GM10266 (cell line): ENCODE measurements at regions not wholly inside any gene's neighbourhood (a gene's known extent, or its start where the extent isn't known, plus 50 kb on each side); places are given as distances from the start of the nearest gene placed in this dataset.

Experiments used
- DNase-seq: peaks from one replicate; pipeline ENCODE4 v3.0.0; 2012; ENCODE audit errors: extremely low spot score
- TF ChIP-seq, protein P1 (sequence below): IDR thresholded peaks from 2 replicates; pipeline ENCODE4 v1.5.1; 2012; ENCODE audit warnings: mild to moderate bottlenecking, low read depth; ENCODE audit not compliant: control insufficient read depth, insufficient read depth; ENCODE audit errors: missing control alignments

DNA sequence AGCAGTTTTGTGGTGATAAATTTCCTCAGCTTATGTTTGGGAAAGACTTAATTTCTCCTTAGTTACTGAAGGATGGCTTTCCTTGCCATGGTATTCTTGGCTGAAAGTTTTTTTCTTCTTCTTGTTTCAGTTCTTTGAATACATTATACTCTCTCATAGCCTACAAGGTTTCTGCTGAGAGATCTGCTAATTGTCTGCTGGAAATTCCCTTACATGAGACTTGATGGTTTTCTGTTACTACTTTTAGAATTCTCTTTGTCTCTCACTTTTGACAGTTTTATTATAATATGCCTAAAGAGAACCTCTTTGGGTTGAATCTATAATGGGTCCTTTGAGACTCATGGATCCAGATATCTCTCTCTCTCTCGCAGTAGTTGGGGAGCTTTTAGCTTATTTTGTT lies 693.6 kb downstream of the PRELID2 start:
- TF ChIP-seq, protein P1, sequence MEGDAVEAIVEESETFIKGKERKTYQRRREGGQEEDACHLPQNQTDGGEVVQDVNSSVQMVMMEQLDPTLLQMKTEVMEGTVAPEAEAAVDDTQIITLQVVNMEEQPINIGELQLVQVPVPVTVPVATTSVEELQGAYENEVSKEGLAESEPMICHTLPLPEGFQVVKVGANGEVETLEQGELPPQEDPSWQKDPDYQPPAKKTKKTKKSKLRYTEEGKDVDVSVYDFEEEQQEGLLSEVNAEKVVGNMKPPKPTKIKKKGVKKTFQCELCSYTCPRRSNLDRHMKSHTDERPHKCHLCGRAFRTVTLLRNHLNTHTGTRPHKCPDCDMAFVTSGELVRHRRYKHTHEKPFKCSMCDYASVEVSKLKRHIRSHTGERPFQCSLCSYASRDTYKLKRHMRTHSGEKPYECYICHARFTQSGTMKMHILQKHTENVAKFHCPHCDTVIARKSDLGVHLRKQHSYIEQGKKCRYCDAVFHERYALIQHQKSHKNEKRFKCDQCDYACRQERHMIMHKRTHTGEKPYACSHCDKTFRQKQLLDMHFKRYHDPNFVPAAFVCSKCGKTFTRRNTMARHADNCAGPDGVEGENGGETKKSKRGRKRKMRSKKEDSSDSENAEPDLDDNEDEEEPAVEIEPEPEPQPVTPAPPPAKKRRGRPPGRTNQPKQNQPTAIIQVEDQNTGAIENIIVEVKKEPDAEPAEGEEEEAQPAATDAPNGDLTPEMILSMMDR = no peak
- no peak for DNase-seq

DNA sequence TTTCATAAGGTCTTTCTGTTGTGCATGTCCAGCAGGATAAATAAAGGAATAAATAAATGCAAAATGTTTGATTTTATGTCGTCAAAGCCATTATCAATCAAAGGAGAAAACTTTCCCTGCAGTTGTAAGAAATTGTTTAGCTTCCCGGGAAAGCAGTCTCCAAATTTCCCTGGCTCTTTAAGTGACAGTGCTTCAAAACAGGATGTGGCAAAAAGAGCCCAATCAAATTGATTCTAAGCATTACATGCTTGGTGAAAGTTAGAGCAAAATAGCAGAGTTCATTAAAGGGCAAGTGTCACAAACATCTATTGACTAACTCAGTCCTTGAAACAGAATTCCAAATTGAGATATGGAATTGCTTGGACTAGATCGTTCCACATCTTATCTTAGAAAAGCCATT lies 704.1 kb downstream of the PRELID2 start:
- TF ChIP-seq, protein P1 = no peak
- DNase-seq = no peak

DNA sequence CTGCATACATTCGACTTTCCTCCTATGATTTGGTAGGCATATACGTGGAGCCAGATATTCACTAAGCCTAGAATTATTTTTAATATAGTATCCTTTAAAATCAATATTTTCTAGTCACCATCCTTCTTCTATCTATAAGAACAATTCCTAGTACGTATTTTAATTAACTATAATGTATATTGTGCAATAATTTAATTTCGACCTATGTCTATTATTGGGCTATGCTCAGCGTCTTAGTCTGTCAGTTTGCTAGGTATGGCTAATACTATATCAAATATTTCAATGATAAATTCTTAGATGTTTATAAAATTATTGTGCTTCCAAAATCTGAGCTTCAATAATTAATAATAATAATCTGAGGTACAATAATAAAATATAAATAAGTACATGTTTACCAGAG lies 705.3 kb downstream of the PRELID2 start:
- no peak for DNase-seq
- TF ChIP-seq, protein P1 = no peak

DNA sequence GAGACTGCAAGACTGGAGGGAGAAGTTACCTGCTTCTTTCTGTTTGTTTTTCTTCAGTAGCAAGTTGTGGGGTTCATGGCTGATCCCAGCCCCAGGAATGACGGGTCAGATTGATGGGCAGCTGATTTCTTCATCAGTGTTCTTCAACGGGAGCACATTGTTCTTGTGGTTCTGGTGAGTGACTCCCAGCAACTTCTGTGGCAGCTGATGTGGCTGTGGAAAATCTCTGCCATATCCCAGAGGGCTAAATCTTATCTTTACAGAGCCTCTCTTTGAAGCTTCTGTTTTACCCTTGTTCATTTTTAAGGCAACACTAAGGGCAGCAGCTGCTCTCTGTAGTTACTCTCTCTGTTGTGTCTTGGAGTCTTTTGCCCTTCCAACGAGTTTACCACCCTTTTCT lies 710.3 kb downstream of the PRELID2 start:
- DNase-seq = no peak
- TF ChIP-seq, protein P1 = no peak

DNA sequence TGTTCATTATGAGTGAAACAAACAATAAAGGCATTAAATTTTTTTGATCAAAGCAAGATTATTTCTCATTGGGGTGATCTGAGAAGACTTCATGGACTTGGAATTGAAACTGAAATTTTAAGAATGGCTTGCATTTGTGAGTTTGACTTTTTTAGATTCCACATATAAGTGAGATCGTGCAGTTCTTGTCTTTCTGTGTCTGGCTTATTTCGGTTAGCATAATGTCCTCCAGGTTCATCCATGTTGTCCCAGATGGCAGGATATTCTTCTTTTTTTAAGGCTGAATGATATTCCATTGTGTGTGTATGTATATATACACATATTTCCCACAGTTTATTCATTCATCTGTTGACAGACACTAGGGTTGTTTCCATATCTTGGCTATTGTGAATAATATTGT lies 716.5 kb downstream of the PRELID2 start:
- TF ChIP-seq, protein P1 = no peak
- no peak for DNase-seq

DNA sequence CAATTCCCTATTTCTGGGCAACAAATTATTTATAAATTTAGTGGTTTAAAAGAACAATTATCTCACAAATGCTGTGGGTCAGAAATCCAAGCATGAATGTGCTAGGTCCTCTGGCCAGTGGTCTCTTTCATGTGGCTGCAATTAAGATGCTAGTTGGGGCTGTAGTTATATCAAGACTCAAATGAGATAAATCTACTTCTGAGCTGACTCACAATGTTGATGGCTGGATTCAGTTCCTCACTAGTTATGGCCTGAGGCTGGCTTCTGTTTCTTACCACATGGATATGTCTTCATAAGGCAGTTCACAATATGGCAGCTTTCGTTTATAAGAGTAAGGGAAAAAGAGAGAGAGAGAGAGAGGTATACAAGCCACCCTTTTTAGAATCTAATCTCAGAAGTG lies 717.0 kb downstream of the PRELID2 start:
- no peak for DNase-seq
- TF ChIP-seq, protein P1 = no peak

DNA sequence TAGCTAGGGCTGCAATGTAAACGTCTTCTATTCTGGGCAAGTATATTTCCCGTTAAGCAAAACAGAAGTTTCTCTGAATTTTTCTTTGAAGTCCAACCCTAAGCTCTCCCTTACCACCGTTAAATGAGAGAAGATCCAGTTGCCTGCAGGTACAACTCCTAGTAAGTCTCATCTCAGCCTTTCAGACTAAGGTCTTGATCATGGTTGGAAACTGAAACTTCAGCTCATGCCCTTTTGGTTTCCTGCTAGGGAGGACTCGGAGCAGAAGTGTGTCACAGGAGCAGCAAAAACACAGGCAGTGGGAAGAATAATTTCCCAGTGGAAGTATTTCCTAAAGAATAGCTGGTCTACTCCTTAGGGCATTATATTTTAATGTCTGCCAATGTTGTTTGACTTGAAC lies 717.9 kb downstream of the PRELID2 start:
- TF ChIP-seq, protein P1 = no peak
- no peak for DNase-seq
